SK-N-SH treated with all-trans-retinoic acid at 6 μM for 48 hours (cell line): ENCODE measurements at regions not wholly inside any gene's neighbourhood (a gene's known extent, or its start where the extent isn't known, plus 50 kb on each side); places are given as distances from the start of the nearest gene placed in this dataset.

Experiments
- ATAC-seq: fragments of 200-7000 bp; cut with Tn5 transposase; 3 replicates; pipeline ENCODE4 v1.9.1; 2020; ENCODE audit warnings: mild to moderate bottlenecking, moderate library complexity
- ARNTL ChIP-seq: fragments of 450-650 bp; formaldehyde crosslinking; IDR thresholded peaks from 2 replicates; pipeline ENCODE4 v1.5.0; 2020; ENCODE audit warnings: low read depth, mild to moderate bottlenecking, moderate library complexity, borderline replicate concordance
- BACH2 ChIP-seq: fragments of 250-450 bp; sonication (Bioruptor Pico); IDR thresholded peaks from 2 replicates; pipeline ENCODE4 v1.9.0; 2021; ENCODE audit warnings: mild to moderate bottlenecking, borderline replicate concordance
- CREB5 ChIP-seq: fragments of 250-450 bp; sonication (Bioruptor Pico); IDR thresholded peaks from 2 replicates; pipeline ENCODE4 v1.5.1; 2020; ENCODE audit warnings: low read depth, mild to moderate bottlenecking, moderate library complexity
- CSDC2 ChIP-seq: fragments of 250-450 bp; sonication (Bioruptor Pico); IDR thresholded peaks from 2 replicates; pipeline ENCODE4 v1.5.0; 2020; ENCODE audit warnings: mild to moderate bottlenecking, moderate library complexity
- CSRNP3 ChIP-seq: fragments of 250-450 bp; sonication (Bioruptor Pico); IDR thresholded peaks from 2 replicates; pipeline ENCODE4 v1.5.1; 2021; ENCODE audit warnings: mild to moderate bottlenecking, moderate library complexity
- ESRRG ChIP-seq: fragments of 250-450 bp; sonication (Bioruptor Pico); IDR thresholded peaks from 2 replicates; pipeline ENCODE4 v1.6.1; 2021; ENCODE audit warnings: mild to moderate bottlenecking
- GLIS3 ChIP-seq: fragments of 250-450 bp; sonication (Bioruptor Pico); IDR thresholded peaks from 2 replicates; pipeline ENCODE4 v1.5.0; 2020; ENCODE audit warnings: mild to moderate bottlenecking, moderate library complexity
- ISL1 ChIP-seq: fragments of 250-450 bp; sonication (Bioruptor Pico); IDR thresholded peaks from 2 replicates; pipeline ENCODE4 v2.1.2; 2022; ENCODE audit warnings: mild to moderate bottlenecking, moderate library complexity
- OSR1 ChIP-seq: fragments of 250-450 bp; sonication (Bioruptor Pico); IDR thresholded peaks from 2 replicates; pipeline ENCODE4 v1.8.0; 2022; ENCODE audit warnings: moderate library complexity, mild to moderate bottlenecking, inconsistent platforms
- PPARA ChIP-seq: fragments of 250-450 bp; sonication (Bioruptor Pico); IDR thresholded peaks from 2 replicates; pipeline ENCODE4 v1.5.0; 2020; ENCODE audit warnings: mild to moderate bottlenecking, borderline replicate concordance
- RARB ChIP-seq: fragments of 250-450 bp; sonication (Bioruptor Pico); IDR thresholded peaks from 2 replicates; pipeline ENCODE4 v1.8.0; 2021; ENCODE audit warnings: mild to moderate bottlenecking, moderate library complexity
- TCF4 ChIP-seq: fragments of 250-450 bp; sonication (Bioruptor Pico); IDR thresholded peaks from 2 replicates; pipeline ENCODE4 v1.8.0; 2021; ENCODE audit warnings: mild to moderate bottlenecking, moderate library complexity, borderline replicate concordance
- TOX ChIP-seq: fragments of 250-450 bp; sonication (Bioruptor Pico); IDR thresholded peaks from 2 replicates; pipeline ENCODE4 v1.8.0; 2021; ENCODE audit warnings: mild to moderate bottlenecking, moderate library complexity, borderline replicate concordance
- ZC3H10 ChIP-seq: fragments of 250-450 bp; sonication (Bioruptor Pico); IDR thresholded peaks from 2 replicates; pipeline ENCODE4 v1.5.1; 2021; ENCODE audit warnings: mild to moderate bottlenecking, moderate library complexity
- ZFP3 ChIP-seq: fragments of 250-450 bp; sonication (Bioruptor Pico); IDR thresholded peaks from 2 replicates; pipeline ENCODE4 v1.5.0; 2020; ENCODE audit warnings: mild to moderate bottlenecking, moderate library complexity
- ZFP30 ChIP-seq: fragments of 450-650 bp; formaldehyde crosslinking; IDR thresholded peaks from 2 replicates; pipeline ENCODE4 v1.5.0; 2022; ENCODE audit warnings: mild to moderate bottlenecking, moderate library complexity
- ZNF565 ChIP-seq: fragments of 450-650 bp; formaldehyde crosslinking; conservative IDR thresholded peaks from 2 replicates; pipeline ENCODE4 v1.5.0; 2020; ENCODE audit warnings: low read depth, mild to moderate bottlenecking, moderate library complexity
- ZNF70 ChIP-seq: fragments of 450-650 bp; formaldehyde crosslinking; IDR thresholded peaks from 2 replicates; pipeline ENCODE4 v1.5.0; 2020; ENCODE audit warnings: mild to moderate bottlenecking, moderate library complexity
- ZNF8 ChIP-seq: fragments of 450-650 bp; formaldehyde crosslinking; IDR thresholded peaks from 2 replicates; pipeline ENCODE4 v1.5.0; 2020; ENCODE audit warnings: mild to moderate bottlenecking, moderate library complexity
- TF ChIP-seq, protein P1 (sequence below): fragments of 250-450 bp; sonication (Bioruptor Pico); IDR thresholded peaks from 2 replicates; pipeline ENCODE4 v1.8.0; 2021; ENCODE audit warnings: low read depth, mild to moderate bottlenecking, moderate library complexity, borderline replicate concordance
- TF ChIP-seq, protein P2 (sequence below): fragments of 250-450 bp; sonication (Bioruptor Pico); IDR thresholded peaks from 2 replicates; pipeline ENCODE4 v1.8.0; 2020; ENCODE audit warnings: mild to moderate bottlenecking, moderate library complexity, borderline replicate concordance

GRCh38 chr2:136361521-136361920 is 243.6 kb upstream of the CXCR4 start (continued):
- TF ChIP-seq OSR1 (CRISPR knock-in tag), result no peak
- TF ChIP-seq, protein P1, sequence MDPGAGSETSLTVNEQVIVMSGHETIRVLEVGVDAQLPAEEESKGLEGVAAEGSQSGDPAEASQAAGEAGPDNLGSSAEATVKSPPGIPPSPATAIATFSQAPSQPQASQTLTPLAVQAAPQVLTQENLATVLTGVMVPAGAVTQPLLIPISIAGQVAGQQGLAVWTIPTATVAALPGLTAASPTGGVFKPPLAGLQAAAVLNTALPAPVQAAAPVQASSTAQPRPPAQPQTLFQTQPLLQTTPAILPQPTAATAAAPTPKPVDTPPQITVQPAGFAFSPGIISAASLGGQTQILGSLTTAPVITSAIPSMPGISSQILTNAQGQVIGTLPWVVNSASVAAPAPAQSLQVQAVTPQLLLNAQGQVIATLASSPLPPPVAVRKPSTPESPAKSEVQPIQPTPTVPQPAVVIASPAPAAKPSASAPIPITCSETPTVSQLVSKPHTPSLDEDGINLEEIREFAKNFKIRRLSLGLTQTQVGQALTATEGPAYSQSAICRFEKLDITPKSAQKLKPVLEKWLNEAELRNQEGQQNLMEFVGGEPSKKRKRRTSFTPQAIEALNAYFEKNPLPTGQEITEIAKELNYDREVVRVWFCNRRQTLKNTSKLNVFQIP (CRISPR knock-in tag), result no peak

GRCh38 chr2:136360790-136361189 is 242.8 kb upstream of the CXCR4 start:
- TF ChIP-seq CREB5 (CRISPR knock-in tag), result no peak
- no peak for TF ChIP-seq ISL1
- no peak for TF ChIP-seq OSR1 (CRISPR knock-in tag)
- no peak for TF ChIP-seq ZFP3 (CRISPR knock-in tag)
- no peak for TF ChIP-seq TCF4
- TF ChIP-seq ZFP30, result no peak
- TF ChIP-seq ZNF565 (CRISPR knock-in tag), result no peak
- TF ChIP-seq ESRRG (CRISPR knock-in tag), result no peak
- TF ChIP-seq ZNF70 (CRISPR knock-in tag), result no peak
- TF ChIP-seq ARNTL (CRISPR knock-in tag), result no peak
- no peak for TF ChIP-seq BACH2 (CRISPR knock-in tag)
- TF ChIP-seq, protein P1 (CRISPR knock-in tag), result no peak
- TF ChIP-seq, protein P2, sequence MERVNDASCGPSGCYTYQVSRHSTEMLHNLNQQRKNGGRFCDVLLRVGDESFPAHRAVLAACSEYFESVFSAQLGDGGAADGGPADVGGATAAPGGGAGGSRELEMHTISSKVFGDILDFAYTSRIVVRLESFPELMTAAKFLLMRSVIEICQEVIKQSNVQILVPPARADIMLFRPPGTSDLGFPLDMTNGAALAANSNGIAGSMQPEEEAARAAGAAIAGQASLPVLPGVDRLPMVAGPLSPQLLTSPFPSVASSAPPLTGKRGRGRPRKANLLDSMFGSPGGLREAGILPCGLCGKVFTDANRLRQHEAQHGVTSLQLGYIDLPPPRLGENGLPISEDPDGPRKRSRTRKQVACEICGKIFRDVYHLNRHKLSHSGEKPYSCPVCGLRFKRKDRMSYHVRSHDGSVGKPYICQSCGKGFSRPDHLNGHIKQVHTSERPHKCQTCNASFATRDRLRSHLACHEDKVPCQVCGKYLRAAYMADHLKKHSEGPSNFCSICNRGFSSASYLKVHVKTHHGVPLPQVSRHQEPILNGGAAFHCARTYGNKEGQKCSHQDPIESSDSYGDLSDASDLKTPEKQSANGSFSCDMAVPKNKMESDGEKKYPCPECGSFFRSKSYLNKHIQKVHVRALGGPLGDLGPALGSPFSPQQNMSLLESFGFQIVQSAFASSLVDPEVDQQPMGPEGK, result no peak
- TF ChIP-seq CSDC2 (CRISPR knock-in tag), result no peak
- TF ChIP-seq GLIS3 (CRISPR knock-in tag), result no peak
- TF ChIP-seq PPARA (CRISPR knock-in tag), result no peak
- TF ChIP-seq RARB, result no peak
- TF ChIP-seq, all 23 proteins: peak for 0
- no peak for ATAC-seq

DNA sequence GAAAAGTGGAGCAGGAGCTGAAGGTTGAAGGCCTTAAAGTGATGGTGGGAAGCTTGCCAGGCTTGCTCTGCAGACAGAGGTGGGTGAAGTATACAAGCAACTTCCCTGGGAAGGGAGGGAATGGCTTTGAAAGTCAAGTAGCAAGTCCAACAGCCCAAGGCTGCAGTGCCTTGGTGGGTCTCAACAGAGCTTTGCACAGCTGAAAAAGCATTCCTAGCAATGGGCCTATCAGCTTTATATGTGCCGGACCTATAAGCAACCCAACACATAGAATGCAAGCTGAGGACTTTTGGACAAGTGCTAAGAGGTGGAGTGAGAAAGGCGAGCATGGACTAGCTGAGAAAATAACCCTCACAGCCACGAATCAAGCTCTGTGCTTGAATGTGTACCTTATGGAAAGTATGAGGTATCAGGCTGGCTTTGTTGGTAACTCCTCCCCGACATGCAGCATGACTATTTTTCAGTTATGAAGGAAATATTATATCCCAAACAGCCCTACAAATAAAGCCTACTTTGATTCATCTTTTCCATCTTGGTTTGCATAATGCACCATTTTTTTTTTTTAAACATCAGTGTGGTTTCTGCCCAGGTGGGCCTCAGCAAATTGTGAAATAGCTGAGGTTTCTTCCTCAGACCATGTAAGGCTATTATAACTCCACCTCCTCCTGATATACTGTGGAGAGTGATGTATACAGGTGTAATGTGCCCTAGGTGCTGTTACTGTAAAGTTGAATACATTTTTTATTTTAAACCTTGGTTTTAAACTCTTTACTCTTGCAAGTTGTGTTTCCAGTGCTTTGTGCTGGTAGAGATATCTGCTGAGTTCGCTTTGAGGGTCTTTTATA is 241.4 kb upstream of the CXCR4 start:
- no peak for ATAC-seq
- TF ChIP-seq OSR1 (CRISPR knock-in tag) (no peak), TOX (CRISPR knock-in tag) (no peak), CREB5 (CRISPR knock-in tag) (no peak), BACH2 (CRISPR knock-in tag) (no peak), PPARA (CRISPR knock-in tag) (no peak), ZFP30 (no peak), ZNF70 (CRISPR knock-in tag) (no peak), CSRNP3 (CRISPR knock-in tag) (no peak), ZNF565 (CRISPR knock-in tag) (no peak), ZC3H10 (CRISPR knock-in tag) (no peak), ESRRG (CRISPR knock-in tag) (no peak), TCF4 (no peak), ZNF8 (CRISPR knock-in tag) (no peak), ARNTL (CRISPR knock-in tag) (no peak), ZFP3 (CRISPR knock-in tag) (no peak)
